ENCODE measurements at regions not wholly inside any gene's neighbourhood (a gene's known extent, or its start where the extent isn't known, plus 50 kb on each side); places are given as distances from the start of the nearest gene placed in this dataset.

GRCh38 chr9:81344366-81344765 lies 345.0 kb downstream of the TLE1 start:
- H3K27ac ChIP-seq, result no peak overlapping the region
- ChIA-PET POLR2A (ENCODE audit: low non-redundant PET) (no interaction called here), CTCF (no interaction called here)
- DNase-seq (ENCODE audit: low spot score), result no peak
- TF ChIP-seq CTCF (conservative IDR thresholded peaks at IDR 0.05; ENCODE audit: low read depth), result no peak

GRCh38 chr9:81335879-81336421 lies 353.4 kb downstream of the TLE1 start:
- H3K27ac ChIP-seq, result no peak overlapping the region
- DNase-seq (ENCODE audit: low spot score), result no peak
- ChIA-PET CTCF (interaction anchor here (0.5 kb wide), 1 partner anchor 165 kb away, joined by 3 read pairs; no protein-coding TSS in a partner anchor), POLR2A (ENCODE audit: low non-redundant PET) (no interaction called here)
- no peak for TF ChIP-seq CTCF (conservative IDR thresholded peaks at IDR 0.05; ENCODE audit: low read depth)

GRCh38 chr9:81321551-81321950 lies 367.8 kb downstream of the TLE1 start:
- CTCF ChIA-PET, result no interaction called here
- H3K27ac ChIP-seq, result no peak overlapping the region
- DNase-seq (ENCODE audit: low spot score), result no peak
- TF ChIP-seq CTCF (conservative IDR thresholded peaks at IDR 0.05; ENCODE audit: low read depth), result no peak
- POLR2A ChIA-PET (ENCODE audit: low non-redundant PET), result no interaction called here

GRCh38 chr9:81320909-81321482 lies 368.4 kb downstream of the TLE1 start:
- ChIA-PET CTCF (interaction anchor here (0.6 kb wide), 1 partner anchor 199 kb away, joined by 3 read pairs; no protein-coding TSS in a partner anchor), POLR2A (ENCODE audit: low non-redundant PET) (no interaction called here)
- TF ChIP-seq CTCF (conservative IDR thresholded peaks at IDR 0.05; ENCODE audit: low read depth), result no peak
- no peak overlapping the region for H3K27ac ChIP-seq
- DNase-seq (ENCODE audit: low spot score), result no peak

GRCh38 chr9:81318571-81318970 lies 370.8 kb downstream of the TLE1 start:
- CTCF ChIA-PET, result no interaction called here
- TF ChIP-seq CTCF (conservative IDR thresholded peaks at IDR 0.05; ENCODE audit: low read depth), result no peak
- peak; percentile 62 for DNase-seq (ENCODE audit: low spot score)
- H3K27ac ChIP-seq, result no peak overlapping the region
- POLR2A ChIA-PET (ENCODE audit: low non-redundant PET), result no interaction called here

- H3K27ac ChIP-seq, result no peak overlapping the region
- ChIA-PET POLR2A (ENCODE audit: low non-redundant PET) (no interaction called here), CTCF (interaction anchor here (0.9 kb wide), 1 partner anchor 38 kb away, joined by 3 read pairs; no protein-coding TSS in a partner anchor)
- no peak for TF ChIP-seq CTCF (conservative IDR thresholded peaks at IDR 0.05; ENCODE audit: low read depth)
- DNase-seq (ENCODE audit: low spot score), result no peak
These were observed 371.4 kb downstream of the TLE1 start for GRCh38 chr9:81317939-81318338.
